ENCODE measurements at regions not wholly inside any gene's neighbourhood (a gene's known extent, or its start where the extent isn't known, plus 50 kb on each side); places are given as distances from the start of the nearest gene placed in this dataset.

DNA sequence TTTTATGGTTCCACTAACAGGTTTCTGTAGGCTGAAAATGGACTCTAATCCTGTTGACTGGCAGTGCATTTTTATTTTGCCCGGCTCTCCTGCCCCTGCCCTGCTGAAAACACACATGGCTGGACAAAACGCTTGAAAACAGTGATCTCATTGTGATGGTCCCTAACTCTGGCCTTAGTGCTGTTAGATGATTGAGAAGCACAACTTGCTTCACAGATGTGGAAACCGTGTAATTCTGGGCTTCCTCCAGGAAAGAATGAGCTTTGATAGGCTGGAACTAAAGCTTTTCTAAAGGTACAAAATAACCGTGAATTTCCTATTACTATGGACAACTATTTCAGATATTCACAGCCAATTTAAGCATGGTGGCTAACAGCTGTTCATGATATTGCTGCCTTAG, 121.4 kb downstream of the VGLL3 start:
- TF ChIP-seq, protein P1, sequence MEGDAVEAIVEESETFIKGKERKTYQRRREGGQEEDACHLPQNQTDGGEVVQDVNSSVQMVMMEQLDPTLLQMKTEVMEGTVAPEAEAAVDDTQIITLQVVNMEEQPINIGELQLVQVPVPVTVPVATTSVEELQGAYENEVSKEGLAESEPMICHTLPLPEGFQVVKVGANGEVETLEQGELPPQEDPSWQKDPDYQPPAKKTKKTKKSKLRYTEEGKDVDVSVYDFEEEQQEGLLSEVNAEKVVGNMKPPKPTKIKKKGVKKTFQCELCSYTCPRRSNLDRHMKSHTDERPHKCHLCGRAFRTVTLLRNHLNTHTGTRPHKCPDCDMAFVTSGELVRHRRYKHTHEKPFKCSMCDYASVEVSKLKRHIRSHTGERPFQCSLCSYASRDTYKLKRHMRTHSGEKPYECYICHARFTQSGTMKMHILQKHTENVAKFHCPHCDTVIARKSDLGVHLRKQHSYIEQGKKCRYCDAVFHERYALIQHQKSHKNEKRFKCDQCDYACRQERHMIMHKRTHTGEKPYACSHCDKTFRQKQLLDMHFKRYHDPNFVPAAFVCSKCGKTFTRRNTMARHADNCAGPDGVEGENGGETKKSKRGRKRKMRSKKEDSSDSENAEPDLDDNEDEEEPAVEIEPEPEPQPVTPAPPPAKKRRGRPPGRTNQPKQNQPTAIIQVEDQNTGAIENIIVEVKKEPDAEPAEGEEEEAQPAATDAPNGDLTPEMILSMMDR (IDR thresholded peaks at IDR 0.05), result no peak
- TF ChIP-seq, protein P2, sequence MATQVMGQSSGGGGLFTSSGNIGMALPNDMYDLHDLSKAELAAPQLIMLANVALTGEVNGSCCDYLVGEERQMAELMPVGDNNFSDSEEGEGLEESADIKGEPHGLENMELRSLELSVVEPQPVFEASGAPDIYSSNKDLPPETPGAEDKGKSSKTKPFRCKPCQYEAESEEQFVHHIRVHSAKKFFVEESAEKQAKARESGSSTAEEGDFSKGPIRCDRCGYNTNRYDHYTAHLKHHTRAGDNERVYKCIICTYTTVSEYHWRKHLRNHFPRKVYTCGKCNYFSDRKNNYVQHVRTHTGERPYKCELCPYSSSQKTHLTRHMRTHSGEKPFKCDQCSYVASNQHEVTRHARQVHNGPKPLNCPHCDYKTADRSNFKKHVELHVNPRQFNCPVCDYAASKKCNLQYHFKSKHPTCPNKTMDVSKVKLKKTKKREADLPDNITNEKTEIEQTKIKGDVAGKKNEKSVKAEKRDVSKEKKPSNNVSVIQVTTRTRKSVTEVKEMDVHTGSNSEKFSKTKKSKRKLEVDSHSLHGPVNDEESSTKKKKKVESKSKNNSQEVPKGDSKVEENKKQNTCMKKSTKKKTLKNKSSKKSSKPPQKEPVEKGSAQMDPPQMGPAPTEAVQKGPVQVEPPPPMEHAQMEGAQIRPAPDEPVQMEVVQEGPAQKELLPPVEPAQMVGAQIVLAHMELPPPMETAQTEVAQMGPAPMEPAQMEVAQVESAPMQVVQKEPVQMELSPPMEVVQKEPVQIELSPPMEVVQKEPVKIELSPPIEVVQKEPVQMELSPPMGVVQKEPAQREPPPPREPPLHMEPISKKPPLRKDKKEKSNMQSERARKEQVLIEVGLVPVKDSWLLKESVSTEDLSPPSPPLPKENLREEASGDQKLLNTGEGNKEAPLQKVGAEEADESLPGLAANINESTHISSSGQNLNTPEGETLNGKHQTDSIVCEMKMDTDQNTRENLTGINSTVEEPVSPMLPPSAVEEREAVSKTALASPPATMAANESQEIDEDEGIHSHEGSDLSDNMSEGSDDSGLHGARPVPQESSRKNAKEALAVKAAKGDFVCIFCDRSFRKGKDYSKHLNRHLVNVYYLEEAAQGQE (IDR thresholded peaks at IDR 0.05; ENCODE audit: insufficient read depth in 1 of 2, low read depth in 2 of 2, low read length in 1 of 2), result no peak
- TF ChIP-seq POLR2AphosphoS5 (IDR thresholded peaks at IDR 0.05; ENCODE audit: low read depth, low read length) (no peak), SIN3A (IDR thresholded peaks at IDR 0.05; ENCODE audit: borderline replicate concordance, insufficient read depth, low read depth, low read length) (no peak)

Measured in Panc1 (cell line).